Activated CD4-positive, alpha-beta T cell treated with anti-CD3 and anti-CD28 coated beads, Interleukin-2, amount 50 U/mL, for 48 hours (primary cell): ENCODE measurements at regions not wholly inside any gene's neighbourhood (a gene's known extent, or its start where the extent isn't known, plus 50 kb on each side); places are given as distances from the start of the nearest gene placed in this dataset.
"Not testable (repeated sequence)": the region's sequence is repeated elsewhere in the genome, so short reads cannot be mapped to it uniquely, and the experiment has no call there.

Experiments used
- DNase-seq, 2 experiments: peaks; one replicate each; pipeline ENCODE4 v3.0.0-alpha.2; 2020

DNA sequence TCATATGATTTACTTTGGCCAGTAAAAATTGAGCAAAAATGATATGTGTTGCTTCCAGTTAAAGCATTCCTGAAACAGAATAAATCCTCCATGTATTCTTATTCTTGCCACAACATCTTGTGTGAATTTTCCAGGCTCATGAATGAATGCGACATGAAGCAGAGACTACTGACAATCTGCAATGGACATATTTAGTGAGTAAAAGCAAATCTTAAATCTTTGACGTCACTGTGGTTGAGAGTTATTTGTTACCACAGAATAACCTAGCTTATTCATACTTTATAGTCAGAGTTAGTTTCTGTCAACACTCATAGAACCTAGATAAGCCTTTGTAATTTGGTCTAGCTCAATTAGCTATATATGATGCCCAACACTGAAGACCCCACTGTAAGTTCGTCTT is 1443.1 kb downstream of the PCDH9 start:
- no peak for DNase-seq

DNA sequence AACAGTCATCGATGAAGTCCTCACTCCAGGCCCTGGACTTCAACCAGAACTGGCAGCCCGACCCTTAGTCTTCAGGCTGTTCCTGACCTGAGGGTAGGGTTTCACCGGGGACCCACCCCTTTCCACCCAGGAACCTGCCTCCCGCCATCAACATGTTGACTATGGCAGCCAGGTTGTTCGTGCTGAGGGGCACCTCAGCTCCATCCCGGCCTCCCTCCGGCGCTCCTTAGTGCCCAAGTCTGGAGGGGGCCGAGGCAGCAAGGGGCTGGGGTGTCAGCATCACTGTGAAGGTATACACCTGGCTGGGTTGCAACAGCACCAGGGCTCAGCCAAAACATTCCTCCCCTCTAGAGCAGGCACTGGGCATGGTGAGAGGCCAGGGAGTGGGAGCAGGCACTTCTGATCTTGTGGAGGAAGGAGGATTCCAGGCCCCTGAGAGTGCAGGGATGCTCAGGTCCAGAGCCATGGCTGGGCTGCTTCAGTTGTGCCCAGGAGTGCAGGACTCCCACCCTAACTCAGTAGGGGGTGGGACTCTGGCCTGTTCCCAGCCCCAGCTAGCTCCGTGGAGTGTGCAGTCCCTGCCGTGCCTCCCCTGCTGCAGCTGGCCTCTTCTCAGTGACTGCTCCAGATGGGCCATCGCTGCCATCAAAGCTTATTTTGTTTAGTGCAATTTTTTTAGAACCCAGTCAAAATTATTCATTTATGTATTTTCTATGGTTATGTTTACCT is 1445.9 kb downstream of the PCDH9 start:
- no peak for DNase-seq

DNA sequence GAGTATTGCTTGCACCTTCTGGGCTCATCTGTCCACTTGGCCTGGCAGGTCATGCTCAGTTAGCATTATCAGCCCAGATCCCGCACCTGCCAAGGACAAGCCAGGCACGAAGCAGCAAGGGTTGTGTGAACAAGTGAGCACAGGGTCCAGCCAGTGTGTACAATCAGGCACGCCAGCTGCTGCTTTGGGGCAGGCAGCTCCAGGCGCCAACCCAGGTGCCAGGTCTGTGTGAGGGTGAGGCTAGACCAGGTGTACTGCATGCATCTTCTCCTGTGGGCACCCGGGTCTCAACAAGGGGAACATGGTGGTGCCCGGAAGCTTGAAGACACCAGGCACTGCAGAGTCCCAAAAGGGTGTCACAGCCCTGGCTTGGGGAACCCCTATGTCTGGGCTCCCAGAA is 1446.8 kb downstream of the PCDH9 start:
- DNase-seq: no peak

DNA sequence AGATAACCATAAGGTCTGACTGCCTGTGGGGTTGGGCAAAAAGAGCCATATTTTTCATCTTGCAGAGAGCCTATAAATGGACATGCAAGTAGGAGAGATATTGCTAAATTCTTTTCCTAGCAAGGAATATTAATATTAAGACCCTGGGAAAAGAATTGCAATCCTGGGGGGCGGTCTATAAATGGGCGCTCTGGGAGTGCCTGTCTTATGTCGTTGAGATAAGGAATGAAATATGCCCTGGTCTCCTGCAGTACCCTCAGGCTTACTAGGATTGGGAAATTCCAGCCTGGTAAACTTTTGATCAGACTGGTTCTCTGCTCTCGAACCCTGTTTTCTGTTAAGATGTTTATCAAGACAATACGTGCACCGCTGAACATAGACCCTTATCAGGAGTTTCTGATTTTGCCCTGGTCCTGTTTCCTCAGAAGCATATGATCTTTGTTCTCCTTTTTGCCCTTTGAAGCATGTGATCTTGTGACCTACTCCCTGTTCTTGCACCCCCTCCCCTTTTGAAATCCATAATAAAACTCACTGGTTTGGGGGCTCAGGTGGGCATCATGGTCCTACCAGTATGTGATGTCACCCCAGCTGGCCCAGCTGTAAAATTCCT is 1458.3 kb downstream of the PCDH9 start:
- not testable (repeated sequence) for DNase-seq

DNA sequence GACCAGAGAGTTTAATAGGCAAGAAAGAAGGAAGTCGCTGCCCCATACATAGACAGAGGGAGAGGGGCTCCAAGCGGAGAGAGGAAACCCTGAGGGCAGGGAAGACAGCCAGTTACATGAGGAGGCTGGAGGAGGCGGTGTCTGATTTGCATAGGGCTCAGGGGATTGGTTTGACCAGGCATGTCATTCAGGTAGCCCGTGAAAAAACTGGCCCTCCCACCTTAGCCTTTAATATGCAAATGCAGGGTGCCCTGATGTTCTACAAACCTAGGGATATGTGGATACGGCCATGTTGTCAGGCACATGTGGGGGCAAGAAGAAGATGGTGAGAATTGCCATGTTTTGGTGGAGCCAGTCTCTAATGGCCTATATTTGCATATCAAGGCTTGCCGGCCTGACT is 1461.6 kb downstream of the PCDH9 start:
- DNase-seq: no peak

DNA sequence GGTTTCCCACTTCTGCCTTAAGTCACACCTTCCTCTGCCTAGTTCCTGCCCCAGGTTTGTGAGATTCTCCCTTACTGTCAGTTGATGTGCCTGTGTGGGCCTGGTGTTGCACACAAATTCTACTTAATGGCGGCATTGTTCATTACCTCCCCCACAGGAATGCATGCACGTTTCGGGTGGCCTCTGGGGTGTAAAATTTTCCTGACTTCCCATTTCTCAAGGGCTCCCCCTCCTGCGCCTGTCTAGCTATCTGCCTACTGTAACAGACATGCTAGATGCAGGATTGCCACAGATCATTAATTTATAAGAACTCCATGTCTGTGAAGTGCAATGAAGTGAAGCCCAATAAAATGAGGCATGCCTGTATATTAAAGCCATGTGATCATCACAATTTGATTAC is 1466.3 kb downstream of the PCDH9 start:
- DNase-seq: no peak

DNA sequence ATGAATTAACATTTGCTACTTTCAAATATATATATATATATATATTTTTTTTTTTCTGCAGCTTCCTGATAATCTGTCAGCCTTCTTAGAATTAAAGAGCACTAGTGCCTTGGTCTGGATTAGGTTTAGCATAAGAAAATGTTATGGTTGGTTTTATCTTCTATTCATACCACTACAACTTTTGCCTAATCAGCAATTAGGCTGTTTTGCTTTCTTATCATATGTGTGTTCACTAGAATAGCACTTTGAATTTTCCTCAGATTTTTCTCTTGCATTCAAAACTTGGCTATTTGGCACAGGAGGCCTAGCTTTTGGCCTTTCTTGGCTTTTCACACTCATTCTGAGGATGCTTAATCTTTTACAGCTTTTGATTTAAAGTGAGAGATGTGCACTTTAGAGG is 1468.1 kb downstream of the PCDH9 start:
- no peak for DNase-seq

DNA sequence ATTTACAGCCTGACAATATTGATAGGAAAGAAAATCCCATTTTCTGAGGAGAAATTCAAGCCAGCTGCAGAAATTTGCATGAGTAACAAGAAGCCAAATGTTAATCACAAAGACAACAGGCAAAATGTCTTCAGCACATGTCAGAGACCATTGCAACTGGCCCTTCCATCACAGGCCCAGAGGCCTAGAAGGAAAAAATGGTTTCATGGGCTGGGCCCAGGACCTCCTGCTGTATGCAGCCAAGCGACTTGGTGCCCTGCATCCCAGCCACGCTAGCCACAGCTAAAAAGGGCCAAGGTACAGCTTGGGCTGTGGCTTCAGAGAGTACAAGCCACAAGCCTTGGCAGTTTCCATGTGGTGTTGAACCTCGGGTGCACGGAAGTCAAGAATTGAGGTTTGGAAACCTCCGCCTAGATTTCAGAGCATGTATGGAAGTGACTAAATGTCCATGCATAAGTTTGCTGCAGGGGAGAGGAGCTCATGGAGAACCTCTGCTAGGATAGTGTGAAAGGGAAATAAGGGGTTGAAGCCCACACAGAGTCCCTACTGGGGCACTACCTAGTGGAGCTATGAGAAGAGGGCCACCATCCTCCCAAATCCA is 1474.0 kb downstream of the PCDH9 start:
- DNase-seq: no peak

DNA sequence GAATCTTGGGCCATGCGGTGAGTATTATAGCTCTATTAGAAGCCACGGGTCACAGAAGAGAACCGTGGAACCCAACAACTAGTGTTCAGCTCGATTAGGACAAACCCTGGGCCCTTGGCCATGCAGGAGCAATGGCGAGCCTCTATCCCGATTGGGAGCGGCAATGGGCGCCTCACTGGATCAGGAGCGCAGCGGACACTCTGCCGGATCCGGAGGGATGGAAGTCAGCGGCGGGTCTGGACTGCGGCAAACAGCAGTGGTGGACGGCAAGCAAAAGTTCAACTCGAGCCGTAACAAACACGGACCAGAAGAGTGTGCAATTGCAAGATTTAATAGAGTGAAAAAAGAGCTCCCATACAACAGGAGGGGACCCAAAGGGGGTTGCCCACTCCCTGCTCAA is 1481.9 kb downstream of the PCDH9 start:
- DNase-seq: no peak

DNA sequence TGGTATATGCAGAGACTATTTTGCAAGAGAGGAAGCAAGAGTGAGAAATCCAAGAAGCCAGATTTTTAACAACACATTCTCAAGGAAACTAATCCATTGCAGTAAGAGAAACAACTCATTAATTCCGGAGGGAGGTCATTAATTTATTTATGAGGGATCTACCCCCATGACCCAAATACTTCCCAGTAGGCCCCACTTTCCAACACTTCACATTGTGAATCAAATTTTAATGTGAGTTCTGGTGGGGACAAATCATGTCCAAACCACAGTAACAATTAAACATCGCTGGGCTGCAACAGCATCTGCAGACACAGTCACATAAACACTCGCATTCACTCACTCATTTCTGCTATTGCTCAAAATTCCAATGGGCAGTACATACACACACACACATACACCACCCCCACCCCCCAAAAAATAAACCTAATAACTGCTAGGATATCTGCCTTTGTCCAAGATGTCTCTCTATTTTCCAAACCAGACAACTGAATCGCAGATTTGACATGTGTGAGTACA is 1483.7 kb downstream of the PCDH9 start:
- no peak for DNase-seq

DNA sequence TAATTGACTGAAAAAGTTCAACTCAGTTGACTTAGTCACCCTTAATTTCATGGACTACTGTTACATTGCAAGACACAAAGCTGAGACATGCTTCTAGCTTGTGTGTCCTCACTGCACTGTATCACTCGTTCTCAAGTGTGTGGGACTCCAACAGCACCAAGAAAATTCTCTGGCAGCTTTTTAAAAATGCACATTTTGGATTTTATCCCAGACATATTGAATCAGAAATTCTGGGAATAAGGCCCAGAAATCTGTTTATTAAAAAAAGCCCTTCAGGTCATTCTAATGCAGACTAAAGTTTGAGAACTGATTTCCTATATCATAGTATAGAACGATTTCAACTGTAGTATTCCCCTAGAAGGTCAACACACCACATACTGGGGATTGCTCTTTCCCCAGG is 1485.3 kb downstream of the PCDH9 start:
- no peak for DNase-seq

DNA sequence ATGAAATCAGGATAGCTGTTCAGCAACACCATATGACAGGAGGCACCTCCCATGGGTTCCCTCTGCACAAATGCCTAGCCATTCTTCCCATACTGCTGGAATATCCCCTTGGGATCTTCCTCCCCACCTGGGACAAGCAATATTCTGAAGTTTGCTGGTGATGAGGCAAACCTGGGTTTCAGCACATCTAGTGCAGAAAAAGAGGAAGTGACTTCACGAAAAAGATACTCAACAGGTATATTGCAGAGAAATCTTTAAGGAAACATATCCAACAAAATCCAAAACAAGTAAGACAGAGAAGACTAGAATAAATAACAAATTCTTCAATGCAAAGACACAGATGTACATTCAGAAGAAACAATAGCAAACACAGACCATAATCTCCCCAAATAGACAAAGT is 1497.0 kb downstream of the PCDH9 start:
- no peak for DNase-seq

DNA sequence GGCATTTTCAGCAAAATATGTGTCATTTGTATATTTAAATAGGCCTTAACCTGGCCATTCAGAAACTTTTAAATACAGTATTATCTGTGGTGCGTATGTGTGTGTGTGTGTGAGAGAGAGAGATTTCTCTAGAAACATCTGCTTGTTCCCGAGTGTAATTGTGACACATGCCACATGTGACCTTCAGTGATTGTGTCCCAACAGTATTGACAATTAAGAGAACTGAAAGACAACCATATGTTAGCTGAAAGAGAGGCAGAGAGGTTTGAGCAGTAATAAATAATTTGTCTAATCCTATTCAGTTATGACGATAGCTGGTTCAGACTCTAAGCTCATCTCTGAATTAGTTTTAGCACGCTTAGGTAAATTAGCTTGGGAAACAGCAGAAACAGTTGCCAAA is 1503.1 kb downstream of the PCDH9 start:
- DNase-seq: no peak

DNA sequence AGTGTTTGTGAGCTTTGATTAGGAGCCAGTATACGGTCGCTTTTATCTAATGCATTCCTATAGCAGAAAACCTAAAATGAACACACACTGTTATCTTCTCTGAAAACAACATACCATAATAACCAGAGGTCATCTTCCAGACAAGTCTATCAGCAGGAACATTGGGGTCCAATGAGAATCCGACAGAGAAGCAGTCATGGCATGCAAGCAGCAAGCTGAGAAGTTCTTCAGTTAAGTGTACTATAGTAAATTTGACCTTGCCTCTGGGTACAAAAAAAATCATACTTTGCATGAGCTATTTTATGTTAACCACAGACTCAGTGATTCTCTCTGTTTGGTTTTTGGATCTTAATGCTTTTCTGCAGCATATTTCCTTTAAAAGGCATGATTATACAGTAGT is 1505.1 kb downstream of the PCDH9 start:
- no peak for DNase-seq

DNA sequence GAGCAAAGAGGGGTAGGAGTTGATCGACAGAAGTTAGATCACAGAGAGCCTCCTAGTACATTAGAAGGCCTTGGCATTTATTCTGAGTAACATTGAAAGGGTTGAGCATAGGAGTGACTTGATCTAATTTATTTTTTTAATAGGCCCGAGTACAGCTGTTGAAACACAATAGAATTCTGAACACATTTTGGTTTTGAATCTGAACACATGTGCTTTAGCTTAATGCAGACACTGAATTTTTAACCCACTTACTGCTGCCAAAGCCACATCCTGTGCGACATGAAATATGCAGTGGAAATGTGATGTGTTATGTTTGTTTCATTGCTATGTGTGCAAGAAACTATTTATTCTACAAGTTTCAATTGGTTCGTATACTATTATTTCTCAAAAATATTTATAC is 1505.9 kb downstream of the PCDH9 start:
- no peak for DNase-seq

DNA sequence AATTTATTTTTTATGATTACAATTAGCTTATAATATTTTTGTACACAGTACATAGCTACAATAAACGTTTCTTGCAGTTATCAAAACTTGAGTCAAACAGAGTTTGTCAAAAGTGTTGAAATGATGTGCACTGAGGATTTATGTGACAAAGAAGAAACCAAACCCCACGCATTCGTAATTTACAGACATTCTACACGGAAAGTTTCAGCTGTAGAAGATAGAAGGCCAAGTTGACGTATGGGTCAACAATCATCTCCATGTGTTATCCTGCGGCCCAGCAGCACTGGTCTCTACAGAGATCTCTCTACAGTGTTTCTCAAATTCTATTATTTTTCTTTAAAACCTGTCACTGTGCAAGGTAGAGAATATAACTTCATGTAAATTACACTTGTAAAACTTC is 1507.6 kb downstream of the PCDH9 start:
- no peak for DNase-seq

DNA sequence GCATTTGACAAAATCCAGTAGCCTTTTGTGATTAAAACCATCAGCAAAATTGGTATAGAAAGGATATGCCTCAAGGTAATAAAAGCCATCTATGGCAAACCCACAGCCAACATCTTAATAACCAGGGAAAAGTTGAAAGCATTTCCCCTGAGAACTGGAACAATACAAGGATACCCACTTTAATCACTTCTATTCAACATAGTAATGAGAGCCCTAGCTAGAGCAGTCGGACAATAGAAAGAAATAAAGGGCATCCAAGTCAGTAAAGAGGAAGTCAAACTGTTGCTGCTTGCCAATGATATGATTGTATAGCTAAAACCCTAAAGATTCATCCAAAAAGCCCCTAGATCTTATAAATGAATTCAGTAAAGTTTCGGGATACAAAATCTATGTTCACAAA is 1510.3 kb downstream of the PCDH9 start:
- DNase-seq: no peak

DNA sequence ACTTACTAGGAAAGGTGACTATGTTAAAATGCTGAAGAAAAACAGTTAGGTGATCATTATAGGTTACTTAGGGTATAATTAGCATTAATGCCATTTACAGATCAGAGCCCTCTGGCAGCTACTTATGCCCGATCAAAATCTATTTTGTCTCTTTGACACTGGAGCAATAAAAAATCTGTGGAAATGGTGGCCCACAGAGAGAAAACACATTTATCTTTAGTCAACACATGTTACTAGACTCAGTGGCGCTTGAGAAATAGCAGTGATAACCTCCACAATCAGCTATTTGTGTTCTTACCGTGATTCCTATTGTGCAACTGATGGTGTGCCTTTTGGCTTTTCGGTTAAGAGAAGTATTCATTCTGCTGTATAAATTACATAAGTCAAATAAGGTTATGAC is 1519.6 kb downstream of the PCDH9 start:
- DNase-seq: no peak

DNA sequence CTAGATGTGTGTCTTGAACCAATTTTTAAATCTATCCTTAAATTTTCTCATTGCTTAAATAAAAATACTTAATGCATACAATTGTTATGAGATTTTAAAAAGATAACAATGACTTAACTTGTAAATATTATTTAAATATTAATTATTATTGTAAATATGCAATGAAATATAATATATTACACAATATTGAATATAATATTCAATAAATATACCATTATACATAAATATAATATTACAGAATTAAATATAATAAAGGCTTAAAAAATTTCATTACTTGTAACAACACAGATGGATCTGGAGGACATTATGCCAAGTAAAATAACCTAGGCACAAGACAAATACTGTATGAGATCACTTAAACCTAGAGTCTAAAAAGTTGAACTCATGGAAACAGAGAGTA is 1532.3 kb downstream of the PCDH9 start:
- DNase-seq: no peak

DNA sequence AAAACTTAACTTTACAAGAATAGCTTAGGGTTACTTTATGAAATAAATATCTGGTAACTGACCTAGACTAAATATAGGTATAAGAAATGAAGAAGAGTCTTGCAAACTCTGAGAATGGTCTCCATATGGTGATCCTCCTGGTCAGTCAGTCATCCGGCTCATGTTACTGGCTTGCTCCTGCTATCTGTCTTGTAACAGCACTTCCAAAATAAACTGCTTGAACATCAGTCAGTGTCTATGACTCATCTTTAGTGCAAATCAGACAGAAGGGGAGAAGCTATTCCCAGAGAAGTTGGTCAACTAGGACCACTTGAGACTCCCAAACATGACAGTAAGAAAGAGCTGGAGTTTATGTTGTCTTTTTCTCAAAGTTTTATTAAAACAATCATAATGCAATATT is 1550.9 kb downstream of the PCDH9 start:
- DNase-seq: no peak

DNA sequence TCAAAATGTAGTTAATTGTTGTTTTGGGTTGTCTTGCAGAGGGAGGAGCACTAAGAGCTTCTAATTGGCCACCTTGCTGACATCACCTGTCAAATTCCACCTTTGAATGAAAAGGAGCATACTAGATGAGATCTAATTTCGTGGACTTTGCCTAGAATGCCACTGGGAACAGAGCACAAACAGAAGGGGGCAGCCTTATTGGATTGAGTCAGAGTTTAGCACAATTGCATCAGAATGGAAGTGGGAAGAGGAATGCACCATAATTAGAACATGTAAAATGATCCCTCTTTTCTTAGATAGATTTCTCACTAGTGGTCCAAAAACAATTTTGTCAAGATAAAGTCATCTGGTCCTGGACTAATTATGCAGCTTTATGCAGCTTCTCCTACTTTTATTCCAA is 1552.2 kb downstream of the PCDH9 start:
- DNase-seq: no peak

DNA sequence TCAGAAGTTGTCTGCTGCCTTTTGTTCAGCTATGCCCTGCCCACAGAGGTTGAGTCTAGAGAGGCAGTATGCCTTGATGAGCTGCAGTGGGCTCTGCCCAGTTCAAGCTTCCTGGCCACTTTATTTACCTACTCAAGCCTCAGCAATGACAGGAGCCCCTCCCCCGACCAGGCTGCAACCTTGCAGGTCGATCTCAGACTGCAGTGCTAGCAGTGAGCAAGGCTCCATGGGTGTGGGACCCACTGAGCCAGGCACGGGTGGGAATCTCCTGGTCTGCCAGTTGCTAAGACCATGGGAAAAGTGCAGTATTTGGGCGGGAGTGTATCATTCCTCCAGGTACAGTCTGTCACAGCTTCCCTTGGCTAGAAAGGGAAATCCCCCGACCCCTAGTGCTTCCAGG is 1554.8 kb downstream of the PCDH9 start:
- DNase-seq: not testable (repeated sequence)

DNA sequence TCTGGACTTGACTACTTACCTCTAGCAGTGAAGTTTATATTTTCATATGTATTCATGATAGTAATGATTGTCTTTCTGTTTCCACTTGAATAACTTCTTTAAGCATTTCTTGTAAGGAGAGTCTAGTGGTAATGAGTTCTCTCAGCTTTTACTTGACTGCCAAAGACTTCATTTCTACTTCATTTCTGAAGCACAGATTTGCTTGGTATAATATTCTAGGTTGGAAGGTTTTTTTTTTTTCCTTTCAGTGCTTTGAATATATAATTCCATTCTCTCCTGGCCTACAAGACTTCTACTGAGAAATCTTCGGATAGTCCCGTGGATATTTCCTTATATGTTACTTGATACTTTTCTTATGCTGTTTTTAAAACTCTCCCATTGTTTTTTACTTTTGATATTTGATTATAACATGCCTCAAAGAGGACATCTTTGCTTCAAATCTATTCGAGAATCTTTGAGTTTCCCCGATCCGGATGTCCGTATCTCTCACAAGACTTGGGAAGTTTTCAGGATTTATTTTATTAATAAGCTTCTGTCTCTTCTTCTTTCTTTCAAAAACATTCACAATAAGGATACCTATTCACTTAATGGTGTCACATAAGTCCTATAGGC is 1560.0 kb downstream of the PCDH9 start:
- DNase-seq: no peak

DNA sequence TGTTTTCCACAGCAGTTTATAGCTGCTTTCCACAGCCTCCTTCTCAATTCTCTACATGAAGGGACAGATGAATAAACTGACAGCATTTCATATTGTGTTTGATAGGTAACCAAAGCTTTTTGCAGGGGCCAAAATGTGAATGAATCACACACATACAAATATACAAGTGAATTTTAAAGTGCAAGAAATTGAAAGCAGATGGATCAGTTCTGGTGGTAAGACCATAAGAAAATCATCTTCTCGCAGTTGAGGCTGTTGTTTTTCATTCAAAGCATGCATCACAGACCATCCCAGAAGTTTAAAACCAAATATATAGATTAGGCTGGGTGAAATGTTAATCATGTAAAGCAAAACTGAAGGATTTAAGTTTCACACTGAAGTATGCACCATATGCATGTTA is 1569.4 kb downstream of the PCDH9 start:
- no peak for DNase-seq
